ENCODE measurements at regions not wholly inside any gene's neighbourhood (a gene's known extent, or its start where the extent isn't known, plus 50 kb on each side); places are given as distances from the start of the nearest gene placed in this dataset.
"Not testable (repeated sequence)": the region's sequence is repeated elsewhere in the genome, so short reads cannot be mapped to it uniquely, and the experiment has no call there.

- TF ChIP-seq, protein P1, sequence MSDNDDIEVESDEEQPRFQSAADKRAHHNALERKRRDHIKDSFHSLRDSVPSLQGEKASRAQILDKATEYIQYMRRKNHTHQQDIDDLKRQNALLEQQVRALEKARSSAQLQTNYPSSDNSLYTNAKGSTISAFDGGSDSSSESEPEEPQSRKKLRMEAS (IDR thresholded peaks at IDR 0.05; ENCODE audit: low read depth): no peak
- TF ChIP-seq ZBTB33 (IDR thresholded peaks at IDR 0.05; ENCODE audit: borderline replicate concordance, low read depth) (no peak), RCOR1 (IDR thresholded peaks at IDR 0.05; ENCODE audit: low read length) (no peak), EZH2phosphoT487 (IDR thresholded peaks at IDR 0.05; ENCODE audit: borderline replicate concordance, low read depth) (no peak)
These were observed 76.5 kb downstream of the OLIG1 start (continued) for GRCh38 chr21:33146467-33146866.

DNA sequence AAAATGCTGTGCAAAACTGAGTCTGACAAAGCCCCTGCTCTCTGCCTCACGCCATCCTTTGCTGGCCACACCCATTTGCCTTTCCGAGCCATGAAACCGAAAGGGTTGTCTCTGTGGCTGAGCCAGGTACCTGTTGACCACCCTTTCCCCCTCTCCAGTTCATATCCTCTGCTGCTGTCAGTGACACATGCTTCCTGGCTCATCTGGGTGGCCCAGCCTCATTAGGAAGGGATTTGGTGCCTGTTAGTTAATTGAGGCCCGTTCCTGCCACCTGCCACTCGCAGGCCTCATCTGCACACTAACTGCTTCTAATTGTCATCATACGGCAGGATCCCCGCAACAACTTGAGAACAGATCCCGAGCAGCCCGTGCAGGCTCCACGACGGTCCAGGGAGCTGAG lies 79.2 kb downstream of the OLIG1 start:
- no peak overlapping the region for H3K4me3 ChIP-seq (ENCODE audit: low read depth in 2 of 2, low read length in 1 of 2)
- H3F3A ChIP-seq (replicated peaks; ENCODE audit: insufficient read depth): no peaks in the 10 kb centered on the region
- H2AFZ ChIP-seq (ENCODE audit: low read depth): no peak overlapping the region
- no peaks in the 10 kb centered on the region for H4K20me1 ChIP-seq (ENCODE audit: insufficient read depth)
- H3K4me2 ChIP-seq: no peak overlapping the region
- no peak overlapping the region for H3K27ac ChIP-seq (ENCODE audit: low read depth in 2 of 2, low read length in 1 of 2)
- POLR2A ChIA-PET: no interaction called here
- H3K4me1 ChIP-seq (ENCODE audit: control insufficient read depth in 1 of 2, insufficient read depth in 2 of 2, low read depth in 1 of 2, low read length in 1 of 2): no peaks in the 10 kb centered on the region
- H3K9me2 ChIP-seq: no peaks in the 10 kb centered on the region
- H3K79me2 ChIP-seq (ENCODE audit: insufficient read depth): no peaks in the 10 kb centered on the region
- WGBS (ENCODE audit: low lambda C conversion rate): 9% methylated on average over 11 of the region's 11 CpGs
- TF ChIP-seq PBX3 (IDR thresholded peaks at IDR 0.05) (no peak), SIN3A (IDR thresholded peaks at IDR 0.05; ENCODE audit: borderline replicate concordance, low read depth, low read length) (no peak), FOSL2 (IDR thresholded peaks at IDR 0.05; ENCODE audit: borderline replicate concordance, low read depth) (no peak), MXI1 (IDR thresholded peaks at IDR 0.05; ENCODE audit: low read depth, low read length) (no peak), MEF2A (IDR thresholded peaks at IDR 0.05; ENCODE audit: borderline replicate concordance, low read depth) (no peak), GABPA (IDR thresholded peaks at IDR 0.05; ENCODE audit: low read depth) (no peak), YY1 (IDR thresholded peaks at IDR 0.05; ENCODE audit: low read depth) (no peak), EZH2phosphoT487 (IDR thresholded peaks at IDR 0.05; ENCODE audit: borderline replicate concordance, low read depth) (no peak), JUND (IDR thresholded peaks at IDR 0.05) (no peak), TAF1 (IDR thresholded peaks at IDR 0.05; ENCODE audit: borderline replicate concordance, low read depth, low read length) (no peak), TCF12 (IDR thresholded peaks at IDR 0.05) (no peak), RFX5 (IDR thresholded peaks at IDR 0.05; ENCODE audit: low read length) (no peak)
- TF ChIP-seq, protein P1 (IDR thresholded peaks at IDR 0.05; ENCODE audit: low read depth): no peak
- peaks cover 84% of the 10 kb centered on the region for H3K27me3 ChIP-seq (ENCODE audit: insufficient read depth)
- CTCF ChIA-PET: no interaction called here
- no peak overlapping the region for H3K9ac ChIP-seq
- H3K9me3 ChIP-seq: no peaks in the 10 kb centered on the region
- no peaks in the 10 kb centered on the region for H3K36me3 ChIP-seq (replicated peaks in 1 of 2; ENCODE audit: control insufficient read depth in 1 of 2, insufficient read depth in 2 of 2, low read length in 1 of 2)
- DNase-seq: no peak

DNA sequence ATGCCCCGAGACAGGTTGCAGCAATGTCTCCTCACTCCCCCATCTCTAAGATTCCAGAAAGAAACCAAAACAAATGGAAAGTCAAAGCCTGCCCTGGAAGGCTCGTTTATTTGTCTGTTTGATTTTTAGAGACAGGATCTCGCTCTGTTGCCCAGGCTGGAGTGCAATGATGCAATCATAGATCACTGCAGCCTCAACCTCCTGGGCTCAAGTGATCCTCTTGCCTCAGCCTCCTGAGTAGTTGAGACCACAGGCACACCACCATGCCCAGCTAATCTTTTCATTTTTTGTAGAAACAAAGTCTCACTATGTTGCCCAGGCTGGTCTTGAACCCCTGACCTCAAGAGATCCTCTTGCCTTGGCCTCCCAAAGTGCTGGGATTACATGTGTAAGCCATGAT lies 78.8 kb upstream of the IFNAR2 start:
- H3K4me3 ChIP-seq (ENCODE audit: low read depth in 2 of 2, low read length in 1 of 2); POLR2A ChIA-PET; H3K36me3 ChIP-seq (replicated peaks in 1 of 2; ENCODE audit: control insufficient read depth in 1 of 2, insufficient read depth in 2 of 2, low read length in 1 of 2); H3K9me3 ChIP-seq; H3K4me2 ChIP-seq; H3K27ac ChIP-seq (ENCODE audit: low read depth in 2 of 2, low read length in 1 of 2); DNase-seq; H2AFZ ChIP-seq (ENCODE audit: low read depth); H4K20me1 ChIP-seq (ENCODE audit: insufficient read depth); H3K4me1 ChIP-seq (ENCODE audit: control insufficient read depth in 1 of 2, insufficient read depth in 2 of 2, low read depth in 1 of 2, low read length in 1 of 2); H3K79me2 ChIP-seq (ENCODE audit: insufficient read depth); H3K9me2 ChIP-seq; H3F3A ChIP-seq (replicated peaks; ENCODE audit: insufficient read depth); H3K9ac ChIP-seq: not testable (repeated sequence)
- CTCF ChIA-PET: interaction anchor here (1.1 kb wide), 1 partner anchor 45 kb away, joined by 3 read pairs; no protein-coding TSS in a partner anchor
- peaks cover 67% of the 10 kb centered on the region for H3K27me3 ChIP-seq (ENCODE audit: insufficient read depth)
- 10% methylated on average over 3 of the region's 3 CpGs for WGBS (ENCODE audit: low lambda C conversion rate)
